ENCODE measurements at regions not wholly inside any gene's neighbourhood (a gene's known extent, or its start where the extent isn't known, plus 50 kb on each side); places are given as distances from the start of the nearest gene placed in this dataset.

GRCh38 chr3:70805061-70805889 lies 492.8 kb upstream of the MDFIC2 start:
- H3K9me3 ChIP-seq (ENCODE audit: low read length), result no peaks in the 10 kb centered on the region
- no peaks in the 10 kb centered on the region for H3K9me2 ChIP-seq (replicated peaks; ENCODE audit: insufficient read depth, low read length)
- H4K20me1 ChIP-seq (ENCODE audit: insufficient read depth, low read depth, low read length), result no peaks in the 10 kb centered on the region
- H3K79me2 ChIP-seq (ENCODE audit: low read length), result no peaks in the 10 kb centered on the region
- H3K27ac ChIP-seq (ENCODE audit: low read length), result no peak overlapping the region
- no peaks in the 10 kb centered on the region for H3K27me3 ChIP-seq (ENCODE audit: low read length)
- no peak overlapping the region for H3K4me3 ChIP-seq (ENCODE audit: low read length)
- no peak overlapping the region for H3K9ac ChIP-seq (ENCODE audit: low read length)
- no peaks in the 10 kb centered on the region for H3K36me3 ChIP-seq (ENCODE audit: insufficient read depth, low read length)
- no peak for DNase-seq
- no peak overlapping the region for H3K4me2 ChIP-seq (ENCODE audit: low read depth, low read length, poor library complexity, severe bottlenecking)
- H2AFZ ChIP-seq (ENCODE audit: low read length), result no peak overlapping the region
- no peaks in the 10 kb centered on the region for H3K4me1 ChIP-seq (ENCODE audit: low read length)

DNA sequence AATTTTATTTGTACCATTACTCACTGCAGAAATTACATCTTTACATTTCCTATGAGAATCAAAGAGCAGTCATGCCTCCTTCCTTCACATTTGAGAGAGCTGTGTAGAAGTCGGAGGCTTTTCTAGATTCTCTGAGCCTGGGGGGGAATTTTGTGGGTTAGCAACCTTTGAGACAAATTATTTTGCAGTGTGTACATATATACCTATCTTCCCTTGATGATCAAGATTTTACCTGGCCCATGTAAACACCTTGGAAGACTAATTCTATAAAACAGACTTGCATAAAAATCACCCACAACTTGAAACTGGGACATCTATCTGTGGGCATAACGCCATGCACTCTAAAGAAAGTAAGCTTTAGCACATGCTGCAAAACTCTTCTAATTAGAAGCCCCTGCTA lies 491.5 kb upstream of the MDFIC2 start:
- H3K79me2 ChIP-seq (ENCODE audit: low read length), result no peaks in the 10 kb centered on the region
- no peaks in the 10 kb centered on the region for H3K36me3 ChIP-seq (ENCODE audit: insufficient read depth, low read length)
- no peaks in the 10 kb centered on the region for H4K20me1 ChIP-seq (ENCODE audit: insufficient read depth, low read depth, low read length)
- H3K4me3 ChIP-seq (ENCODE audit: low read length), result no peak overlapping the region
- H2AFZ ChIP-seq (ENCODE audit: low read length), result no peak overlapping the region
- no peak overlapping the region for H3K27ac ChIP-seq (ENCODE audit: low read length)
- H3K9me3 ChIP-seq (ENCODE audit: low read length), result no peaks in the 10 kb centered on the region
- no peak overlapping the region for H3K9ac ChIP-seq (ENCODE audit: low read length)
- H3K4me2 ChIP-seq (ENCODE audit: low read depth, low read length, poor library complexity, severe bottlenecking), result no peak overlapping the region
- H3K9me2 ChIP-seq (replicated peaks; ENCODE audit: insufficient read depth, low read length), result no peaks in the 10 kb centered on the region
- no peaks in the 10 kb centered on the region for H3K27me3 ChIP-seq (ENCODE audit: low read length)
- no peaks in the 10 kb centered on the region for H3K4me1 ChIP-seq (ENCODE audit: low read length)
- no peak for DNase-seq

DNA sequence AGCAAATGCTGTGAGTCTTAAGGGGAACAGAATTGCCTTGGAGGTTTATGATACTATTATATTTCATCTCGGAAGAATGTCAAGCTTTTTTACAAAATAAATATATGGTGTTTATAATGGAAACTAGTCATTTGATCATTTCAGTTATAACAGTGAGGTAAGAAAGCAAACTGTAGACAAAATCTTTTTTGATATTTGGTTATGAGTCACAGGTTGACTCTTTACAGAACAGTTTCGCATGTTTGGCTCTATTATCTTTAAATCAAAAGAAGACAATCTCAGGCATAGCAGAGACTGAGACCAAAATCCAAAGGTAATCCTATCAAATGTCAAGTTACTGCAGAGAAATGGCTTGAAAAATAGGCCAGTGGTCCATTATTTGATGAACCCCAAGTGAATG lies 490.9 kb upstream of the MDFIC2 start:
- H4K20me1 ChIP-seq (ENCODE audit: insufficient read depth, low read depth, low read length), result no peaks in the 10 kb centered on the region
- no peaks in the 10 kb centered on the region for H3K9me3 ChIP-seq (ENCODE audit: low read length)
- no peaks in the 10 kb centered on the region for H3K4me1 ChIP-seq (ENCODE audit: low read length)
- no peak overlapping the region for H3K9ac ChIP-seq (ENCODE audit: low read length)
- no peaks in the 10 kb centered on the region for H3K9me2 ChIP-seq (replicated peaks; ENCODE audit: insufficient read depth, low read length)
- H3K36me3 ChIP-seq (ENCODE audit: insufficient read depth, low read length), result no peaks in the 10 kb centered on the region
- no peak overlapping the region for H3K4me2 ChIP-seq (ENCODE audit: low read depth, low read length, poor library complexity, severe bottlenecking)
- H3K27me3 ChIP-seq (ENCODE audit: low read length), result no peaks in the 10 kb centered on the region
- H2AFZ ChIP-seq (ENCODE audit: low read length), result no peak overlapping the region
- no peak for DNase-seq
- no peak overlapping the region for H3K4me3 ChIP-seq (ENCODE audit: low read length)
- H3K79me2 ChIP-seq (ENCODE audit: low read length), result no peaks in the 10 kb centered on the region
- H3K27ac ChIP-seq (ENCODE audit: low read length), result no peak overlapping the region

GRCh38 chr3:70800951-70801350 lies 488.5 kb upstream of the MDFIC2 start:
- Histone ChIP-seq H3K4me1 (ENCODE audit: low read length) (no peaks in the 10 kb centered on the region), H3K4me3 (ENCODE audit: low read length) (no peak overlapping the region), H3K27me3 (ENCODE audit: low read length) (no peaks in the 10 kb centered on the region), H3K9ac (ENCODE audit: low read length) (no peak overlapping the region), H3K27ac (ENCODE audit: low read length) (no peak overlapping the region), H3K36me3 (ENCODE audit: insufficient read depth, low read length) (no peaks in the 10 kb centered on the region), H3K9me3 (ENCODE audit: low read length) (no peaks in the 10 kb centered on the region), H3K79me2 (ENCODE audit: low read length) (no peaks in the 10 kb centered on the region), H3K4me2 (ENCODE audit: low read depth, low read length, poor library complexity, severe bottlenecking) (no peak overlapping the region), H2AFZ (ENCODE audit: low read length) (no peak overlapping the region), H4K20me1 (ENCODE audit: insufficient read depth, low read depth, low read length) (no peaks in the 10 kb centered on the region), H3K9me2 (replicated peaks; ENCODE audit: insufficient read depth, low read length) (no peaks in the 10 kb centered on the region)
- DNase-seq, result no peak

GRCh38 chr3:70789878-70790277 lies 477.4 kb upstream of the MDFIC2 start:
- no peak for DNase-seq
- H3K27ac ChIP-seq (ENCODE audit: low read length), result no peak overlapping the region
- H3K4me1 ChIP-seq (ENCODE audit: low read length), result no peaks in the 10 kb centered on the region
- no peak overlapping the region for H3K9ac ChIP-seq (ENCODE audit: low read length)
- H3K36me3 ChIP-seq (ENCODE audit: insufficient read depth, low read length), result no peaks in the 10 kb centered on the region
- H3K9me2 ChIP-seq (replicated peaks; ENCODE audit: insufficient read depth, low read length), result no peaks in the 10 kb centered on the region
- H3K4me2 ChIP-seq (ENCODE audit: low read depth, low read length, poor library complexity, severe bottlenecking), result no peak overlapping the region
- H3K9me3 ChIP-seq (ENCODE audit: low read length), result no peaks in the 10 kb centered on the region
- no peaks in the 10 kb centered on the region for H3K27me3 ChIP-seq (ENCODE audit: low read length)
- no peak overlapping the region for H3K4me3 ChIP-seq (ENCODE audit: low read length)
- H4K20me1 ChIP-seq (ENCODE audit: insufficient read depth, low read depth, low read length), result no peaks in the 10 kb centered on the region
- no peak overlapping the region for H2AFZ ChIP-seq (ENCODE audit: low read length)
- no peaks in the 10 kb centered on the region for H3K79me2 ChIP-seq (ENCODE audit: low read length)

DNA sequence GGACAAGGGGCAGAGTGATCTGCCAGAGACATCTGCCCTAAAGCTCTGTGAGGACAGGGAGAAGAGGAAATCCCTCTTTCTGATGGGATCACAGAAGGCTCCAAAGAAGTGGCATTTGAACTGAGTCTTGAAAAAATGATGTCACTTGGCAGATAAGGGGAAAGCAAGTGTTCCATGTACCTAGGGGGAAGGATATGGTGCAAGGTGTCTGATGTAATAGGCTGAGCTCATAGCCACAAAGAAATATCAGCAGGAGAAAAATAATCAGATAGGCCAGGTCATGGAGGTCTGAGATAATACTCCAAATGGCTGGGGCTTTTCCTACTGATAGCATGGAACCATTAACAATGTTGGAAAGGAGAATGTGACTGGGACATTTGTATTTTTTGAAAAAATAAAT lies 468.4 kb upstream of the MDFIC2 start:
- H3K4me3 ChIP-seq (ENCODE audit: low read length), result no peak overlapping the region
- H3K9me3 ChIP-seq (ENCODE audit: low read length), result no peaks in the 10 kb centered on the region
- no peaks in the 10 kb centered on the region for H3K79me2 ChIP-seq (ENCODE audit: low read length)
- no peaks in the 10 kb centered on the region for H4K20me1 ChIP-seq (ENCODE audit: insufficient read depth, low read depth, low read length)
- no peaks in the 10 kb centered on the region for H3K9me2 ChIP-seq (replicated peaks; ENCODE audit: insufficient read depth, low read length)
- no peaks in the 10 kb centered on the region for H3K36me3 ChIP-seq (ENCODE audit: insufficient read depth, low read length)
- no peak overlapping the region for H2AFZ ChIP-seq (ENCODE audit: low read length)
- DNase-seq, result no peak
- no peaks in the 10 kb centered on the region for H3K27me3 ChIP-seq (ENCODE audit: low read length)
- no peak overlapping the region for H3K9ac ChIP-seq (ENCODE audit: low read length)
- no peak overlapping the region for H3K27ac ChIP-seq (ENCODE audit: low read length)
- H3K4me1 ChIP-seq (ENCODE audit: low read length), result no peaks in the 10 kb centered on the region
- no peak overlapping the region for H3K4me2 ChIP-seq (ENCODE audit: low read depth, low read length, poor library complexity, severe bottlenecking)

GRCh38 chr3:70779296-70779695 lies 466.9 kb upstream of the MDFIC2 start:
- Histone ChIP-seq H3K4me2 (ENCODE audit: low read depth, low read length, poor library complexity, severe bottlenecking) (no peak overlapping the region), H4K20me1 (ENCODE audit: insufficient read depth, low read depth, low read length) (no peaks in the 10 kb centered on the region), H3K27me3 (ENCODE audit: low read length) (no peaks in the 10 kb centered on the region; the same call in 1 of the 2 replicates), H3K9me2 (replicated peaks; ENCODE audit: insufficient read depth, low read length) (no peaks in the 10 kb centered on the region), H3K9ac (ENCODE audit: low read length) (no peak overlapping the region), H2AFZ (ENCODE audit: low read length) (no peak overlapping the region), H3K27ac (ENCODE audit: low read length) (no peak overlapping the region), H3K36me3 (ENCODE audit: insufficient read depth, low read length) (no peaks in the 10 kb centered on the region), H3K9me3 (ENCODE audit: low read length) (no peaks in the 10 kb centered on the region), H3K79me2 (ENCODE audit: low read length) (no peaks in the 10 kb centered on the region), H3K4me3 (ENCODE audit: low read length) (no peak overlapping the region), H3K4me1 (ENCODE audit: low read length) (no peaks in the 10 kb centered on the region)
- no peak for DNase-seq

DNA sequence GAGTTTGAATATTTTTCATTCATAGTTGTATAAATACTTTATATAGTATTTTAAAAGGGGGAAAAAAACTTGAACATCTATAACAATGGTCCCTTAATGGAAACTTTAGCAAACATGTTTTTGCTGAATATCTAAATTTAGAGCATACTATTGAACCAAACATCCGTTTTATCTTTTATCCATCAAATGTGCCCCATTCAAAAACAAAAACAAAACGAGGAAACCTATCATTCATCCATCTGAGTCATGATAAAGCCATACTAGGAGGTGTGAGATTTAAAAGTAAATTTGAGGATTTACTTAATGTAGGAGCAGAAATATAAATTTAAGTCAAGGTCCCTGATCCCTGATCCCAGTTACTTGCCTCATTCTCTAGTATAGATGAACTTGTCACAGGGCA lies 463.6 kb upstream of the MDFIC2 start:
- Histone ChIP-seq H3K4me1 (ENCODE audit: low read length) (no peaks in the 10 kb centered on the region), H3K27me3 (ENCODE audit: low read length) (no peaks in the 10 kb centered on the region; the same call in 1 of the 2 replicates), H4K20me1 (ENCODE audit: insufficient read depth, low read depth, low read length) (no peaks in the 10 kb centered on the region), H2AFZ (ENCODE audit: low read length) (no peak overlapping the region), H3K27ac (ENCODE audit: low read length) (no peak overlapping the region), H3K9ac (ENCODE audit: low read length) (no peak overlapping the region), H3K4me3 (ENCODE audit: low read length) (no peak overlapping the region), H3K36me3 (ENCODE audit: insufficient read depth, low read length) (no peaks in the 10 kb centered on the region), H3K9me2 (replicated peaks; ENCODE audit: insufficient read depth, low read length) (no peaks in the 10 kb centered on the region), H3K4me2 (ENCODE audit: low read depth, low read length, poor library complexity, severe bottlenecking) (no peak overlapping the region), H3K79me2 (ENCODE audit: low read length) (no peaks in the 10 kb centered on the region), H3K9me3 (ENCODE audit: low read length) (no peaks in the 10 kb centered on the region)
- no peak for DNase-seq
